ENCODE measurements at regions not wholly inside any gene's neighbourhood (a gene's known extent, or its start where the extent isn't known, plus 50 kb on each side); places are given as distances from the start of the nearest gene placed in this dataset.

DNA sequence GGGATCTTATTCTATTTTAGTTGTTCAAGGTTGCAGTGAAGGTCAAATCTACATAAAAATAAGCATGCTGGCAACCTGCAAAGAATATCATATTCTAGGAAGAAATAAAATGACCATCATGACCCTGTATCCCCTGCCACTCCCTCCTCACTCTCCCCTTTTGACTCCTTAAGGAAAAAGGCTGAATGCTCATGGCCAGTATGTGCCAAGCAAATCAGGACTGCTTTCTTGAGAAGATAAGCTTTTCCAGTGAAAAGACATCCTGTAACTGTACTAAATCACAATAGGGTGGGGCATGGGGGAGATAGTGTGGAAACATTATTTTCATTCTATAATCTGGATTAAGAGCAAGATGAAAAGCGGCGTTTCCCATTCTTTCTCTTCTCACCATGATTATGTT, 100.6 kb upstream of the LIFR start:
- TF ChIP-seq, protein P1, sequence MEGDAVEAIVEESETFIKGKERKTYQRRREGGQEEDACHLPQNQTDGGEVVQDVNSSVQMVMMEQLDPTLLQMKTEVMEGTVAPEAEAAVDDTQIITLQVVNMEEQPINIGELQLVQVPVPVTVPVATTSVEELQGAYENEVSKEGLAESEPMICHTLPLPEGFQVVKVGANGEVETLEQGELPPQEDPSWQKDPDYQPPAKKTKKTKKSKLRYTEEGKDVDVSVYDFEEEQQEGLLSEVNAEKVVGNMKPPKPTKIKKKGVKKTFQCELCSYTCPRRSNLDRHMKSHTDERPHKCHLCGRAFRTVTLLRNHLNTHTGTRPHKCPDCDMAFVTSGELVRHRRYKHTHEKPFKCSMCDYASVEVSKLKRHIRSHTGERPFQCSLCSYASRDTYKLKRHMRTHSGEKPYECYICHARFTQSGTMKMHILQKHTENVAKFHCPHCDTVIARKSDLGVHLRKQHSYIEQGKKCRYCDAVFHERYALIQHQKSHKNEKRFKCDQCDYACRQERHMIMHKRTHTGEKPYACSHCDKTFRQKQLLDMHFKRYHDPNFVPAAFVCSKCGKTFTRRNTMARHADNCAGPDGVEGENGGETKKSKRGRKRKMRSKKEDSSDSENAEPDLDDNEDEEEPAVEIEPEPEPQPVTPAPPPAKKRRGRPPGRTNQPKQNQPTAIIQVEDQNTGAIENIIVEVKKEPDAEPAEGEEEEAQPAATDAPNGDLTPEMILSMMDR (IDR thresholded peaks at IDR 0.05), result no peak
- no peak for TF ChIP-seq POLR2A (IDR thresholded peaks at IDR 0.05)

Data from right lobe of liver (tissue), 4 donors.